Tibial nerve (tissue), 4 donors: ENCODE measurements at regions not wholly inside any gene's neighbourhood (a gene's known extent, or its start where the extent isn't known, plus 50 kb on each side); places are given as distances from the start of the nearest gene placed in this dataset.

Source experiments
- DNase-seq, 2 donors: peaks; one replicate each; pipeline ENCODE4 v3.0.0-alpha.2; 2019; ENCODE audit warnings: low spot score in 2 of 2
- H3K27ac ChIP-seq, 4 donors: fragments of 200-600 bp; sonication (generic) in 3 of 4; one replicate each; pipeline ENCODE4 v1.5.1; 2017 to 2019; ENCODE audit warnings: mild to moderate bottlenecking in 1 of 4
- H3K27me3 ChIP-seq, 2 donors: fragments of 200-600 bp; sonication (generic) in 1 of 2; one replicate each; pipeline versions ENCODE4 v1.5.1 to v1.6.0; 2017 to 2019
- H3K36me3 ChIP-seq, 3 donors: fragments of 200-600 bp; sonication (generic); one replicate each; pipeline ENCODE4 v1.5.1; 2018 to 2019
- H3K4me1 ChIP-seq, 4 donors: fragments of 200-600 bp; sonication (generic) in 3 of 4; one replicate each; pipeline ENCODE4 v1.5.1; 2017 to 2019
- H3K4me3 ChIP-seq, 4 donors: fragments of 200-600 bp; sonication (generic) in 3 of 4; one replicate each; pipeline ENCODE4 v1.5.1; 2017 to 2019; ENCODE audit warnings: mild to moderate bottlenecking in 1 of 4, moderate library complexity in 1 of 4
- H3K9me3 ChIP-seq, 4 donors: fragments of 200-600 bp; sonication (generic) in 3 of 4; one replicate each; pipeline ENCODE4 v1.5.1; 2017 to 2019
- EP300 ChIP-seq, 2 donors: sonication (generic); formaldehyde crosslinking; IDR thresholded peaks; one replicate each; pipeline ENCODE4 v1.6.1; 2017; ENCODE audit warnings: antibody characterized with exemption in 2 of 2, mild to moderate bottlenecking in 1 of 2
- POLR2A ChIP-seq, 2 donors: fragments of 450-650 bp; IDR thresholded peaks; one replicate each; pipeline ENCODE4 v1.6.1; 2017; ENCODE audit warnings: antibody characterized with exemption in 2 of 2, mild to moderate bottlenecking in 2 of 2, moderate library complexity in 2 of 2
- WGBS, 2 donors: methylation state at CpG; one replicate each; pipeline ENCODE4 v1.1.5; 2018; 5-methylcytosine and 5-hydroxymethylcytosine counted together
- TF ChIP-seq, protein P1 (sequence below), 5 experiments: fragments of 200-600 bp in 3 of 5; fragments of 450-650 bp in 2 of 5; sonication (generic) in 3 of 5; IDR thresholded peaks; one replicate each; pipeline ENCODE4 v1.5.1; 2016 to 2019; ENCODE audit warnings: antibody characterized with exemption in 5 of 5, mild to moderate bottlenecking in 3 of 5, moderate library complexity in 2 of 5

DNA sequence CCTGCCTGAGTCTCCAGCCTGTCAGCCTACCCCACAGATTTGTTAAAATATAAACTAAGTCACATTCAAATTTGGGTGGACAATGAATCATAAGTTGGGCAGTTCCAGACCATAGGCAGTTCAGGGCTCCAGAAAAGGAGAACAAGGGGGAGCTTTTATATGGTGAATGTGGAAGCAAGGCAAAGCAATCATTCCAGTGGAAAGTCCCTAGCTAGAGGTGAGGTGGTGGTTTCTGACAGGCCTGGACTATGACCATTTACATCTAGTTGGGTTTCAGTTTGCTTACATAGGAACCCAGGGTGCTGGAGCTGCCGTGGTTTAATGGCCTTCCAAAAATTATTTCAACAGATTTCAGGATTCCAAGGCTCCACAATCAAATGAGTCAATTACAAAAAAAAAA, 207.3 kb downstream of the AEBP2 start:
- no peak overlapping the region for H3K27ac ChIP-seq

DNA sequence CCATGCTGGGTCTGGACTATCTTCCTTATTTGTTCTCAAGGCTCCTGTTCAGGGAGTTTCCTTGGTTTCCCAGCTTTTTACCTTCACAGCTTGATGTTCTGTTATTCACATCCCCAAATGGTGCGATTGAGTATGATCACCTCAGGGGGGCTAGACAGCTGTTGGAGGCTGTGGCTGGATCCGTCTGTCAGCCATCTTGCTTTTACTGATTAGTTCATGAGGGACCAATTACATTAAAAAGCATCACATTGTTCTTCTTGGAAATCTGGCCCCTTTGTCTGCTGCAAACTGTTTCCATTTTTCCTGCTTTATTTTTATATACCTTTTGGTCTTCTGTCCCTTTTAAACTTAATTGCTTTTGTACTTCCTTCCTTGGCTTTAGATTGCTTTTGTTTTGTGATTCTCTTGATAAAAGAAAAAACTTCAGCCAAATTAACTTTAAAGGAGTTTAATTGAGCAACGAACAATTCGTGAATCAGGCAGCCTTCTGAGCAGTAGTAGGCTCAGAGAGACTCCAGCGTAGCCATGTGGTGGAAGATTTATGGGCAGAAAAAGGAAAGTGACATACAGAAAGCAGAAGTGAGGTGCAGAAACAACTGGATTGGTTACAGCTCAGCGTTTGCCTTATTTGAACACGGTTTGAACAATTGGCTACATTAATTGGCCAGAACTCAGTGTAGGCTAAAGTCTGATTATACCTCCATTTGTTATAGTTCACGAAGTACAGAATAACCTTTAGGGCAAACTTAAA, 208.7 kb downstream of the AEBP2 start:
- no peaks in the 10 kb centered on the region for H3K27me3 ChIP-seq
- H3K9me3 ChIP-seq = peaks cover 0 to 9% (median 0%) of the 10 kb centered on the region in 4 donors
- H3K4me3 ChIP-seq = no peak overlapping the region
- DNase-seq = no peak
- no peaks in the 10 kb centered on the region for H3K36me3 ChIP-seq
- peaks cover 0 to 8% (median 2%) of the 10 kb centered on the region in 4 donors for H3K4me1 ChIP-seq
- TF ChIP-seq EP300 (IDR thresholded peaks at IDR 0.05) (no peak), POLR2A (IDR thresholded peaks at IDR 0.05) (no peak)
- TF ChIP-seq, protein P1, sequence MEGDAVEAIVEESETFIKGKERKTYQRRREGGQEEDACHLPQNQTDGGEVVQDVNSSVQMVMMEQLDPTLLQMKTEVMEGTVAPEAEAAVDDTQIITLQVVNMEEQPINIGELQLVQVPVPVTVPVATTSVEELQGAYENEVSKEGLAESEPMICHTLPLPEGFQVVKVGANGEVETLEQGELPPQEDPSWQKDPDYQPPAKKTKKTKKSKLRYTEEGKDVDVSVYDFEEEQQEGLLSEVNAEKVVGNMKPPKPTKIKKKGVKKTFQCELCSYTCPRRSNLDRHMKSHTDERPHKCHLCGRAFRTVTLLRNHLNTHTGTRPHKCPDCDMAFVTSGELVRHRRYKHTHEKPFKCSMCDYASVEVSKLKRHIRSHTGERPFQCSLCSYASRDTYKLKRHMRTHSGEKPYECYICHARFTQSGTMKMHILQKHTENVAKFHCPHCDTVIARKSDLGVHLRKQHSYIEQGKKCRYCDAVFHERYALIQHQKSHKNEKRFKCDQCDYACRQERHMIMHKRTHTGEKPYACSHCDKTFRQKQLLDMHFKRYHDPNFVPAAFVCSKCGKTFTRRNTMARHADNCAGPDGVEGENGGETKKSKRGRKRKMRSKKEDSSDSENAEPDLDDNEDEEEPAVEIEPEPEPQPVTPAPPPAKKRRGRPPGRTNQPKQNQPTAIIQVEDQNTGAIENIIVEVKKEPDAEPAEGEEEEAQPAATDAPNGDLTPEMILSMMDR (IDR thresholded peaks at IDR 0.05) = no peak
- no peak overlapping the region for H3K27ac ChIP-seq
- WGBS, 2 donors = 58 to 59% methylated on average over 8 of the region's 8 CpGs

More for the DNA sequence above, 207.3 kb downstream of the AEBP2 start:
- WGBS, 2 donors = 48 to 65% methylated on average over 1 of the region's 1 CpG
- TF ChIP-seq, protein P1 (IDR thresholded peaks at IDR 0.05) = no peak
- TF ChIP-seq EP300 (IDR thresholded peaks at IDR 0.05) (no peak), POLR2A (IDR thresholded peaks at IDR 0.05) (no peak)
- Histone ChIP-seq H3K4me1 (peaks cover 0 to 10% (median 2%) of the 10 kb centered on the region in 4 donors), H3K36me3 (no peaks in the 10 kb centered on the region), H3K9me3 (peaks cover 0 to 9% (median 0%) of the 10 kb centered on the region in 4 donors), H3K4me3 (no peak overlapping the region), H3K27me3 (no peaks in the 10 kb centered on the region)
- no peak for DNase-seq

DNA sequence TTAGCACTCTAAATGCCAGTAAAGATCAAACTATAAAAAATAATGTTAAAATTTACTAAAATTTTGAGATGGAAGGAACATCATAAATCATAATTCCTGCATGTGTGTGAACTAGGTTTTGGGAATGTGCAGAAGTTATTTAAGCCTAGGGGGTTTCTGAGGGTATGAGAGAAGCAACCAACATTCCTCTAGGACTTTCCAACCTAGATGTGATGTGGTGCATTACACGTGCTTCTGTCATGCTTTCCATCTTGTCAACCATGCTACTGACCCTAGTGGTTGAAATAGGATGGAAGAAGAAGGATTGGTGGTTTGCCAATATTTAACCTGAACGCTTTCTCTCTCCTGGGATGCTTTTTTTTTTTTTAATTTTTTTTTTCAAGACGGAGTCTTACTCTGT, 209.3 kb downstream of the AEBP2 start:
- Histone ChIP-seq H3K4me1 (peaks cover 0 to 3% (median 1%) of the 10 kb centered on the region in 4 donors), H3K36me3 (no peaks in the 10 kb centered on the region), H3K27ac (no peak overlapping the region), H3K4me3 (no peak overlapping the region), H3K27me3 (no peaks in the 10 kb centered on the region), H3K9me3 (peaks cover 0 to 9% (median 0%) of the 10 kb centered on the region in 4 donors)
- 77 to 90% methylated on average over 3 of the region's 3 CpGs for WGBS, 2 donors
- DNase-seq = no peak
- TF ChIP-seq POLR2A (IDR thresholded peaks at IDR 0.05) (no peak), EP300 (IDR thresholded peaks at IDR 0.05) (no peak)
- TF ChIP-seq, protein P1 (IDR thresholded peaks at IDR 0.05) = no peak

DNA sequence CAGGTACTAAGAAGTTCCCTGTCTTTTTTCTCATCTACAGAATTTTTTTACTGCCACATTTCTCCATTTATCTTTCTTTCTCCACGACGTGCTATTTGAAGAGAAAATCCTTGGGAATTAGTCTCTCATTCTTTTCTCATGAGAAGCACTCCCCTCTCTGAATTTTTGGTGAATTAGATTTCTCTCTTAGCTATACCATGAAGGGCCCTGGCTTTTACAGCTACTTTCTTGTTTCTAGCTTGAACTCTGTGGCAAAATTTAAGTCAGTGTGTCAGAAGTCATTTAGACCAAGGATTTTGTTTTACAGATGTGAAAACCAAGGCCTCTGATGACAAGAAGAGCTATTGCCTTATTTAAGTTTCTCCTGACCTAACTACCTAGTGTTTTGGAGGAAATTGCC, 213.1 kb downstream of the AEBP2 start:
- Histone ChIP-seq H3K9me3 (no peaks in the 10 kb centered on the region), H3K4me3 (no peak overlapping the region), H3K27ac (no peak overlapping the region), H3K36me3 (no peaks in the 10 kb centered on the region), H3K27me3 (no peaks in the 10 kb centered on the region), H3K4me1 (no peaks in the 10 kb centered on the region)
- WGBS, 2 donors = 22 to 53% methylated on average over 2 of the region's 2 CpGs
- TF ChIP-seq, protein P1 (IDR thresholded peaks at IDR 0.05) = no peak
- no peak for TF ChIP-seq POLR2A (IDR thresholded peaks at IDR 0.05)
- no peak for TF ChIP-seq EP300 (IDR thresholded peaks at IDR 0.05)
- no peak for DNase-seq

DNA sequence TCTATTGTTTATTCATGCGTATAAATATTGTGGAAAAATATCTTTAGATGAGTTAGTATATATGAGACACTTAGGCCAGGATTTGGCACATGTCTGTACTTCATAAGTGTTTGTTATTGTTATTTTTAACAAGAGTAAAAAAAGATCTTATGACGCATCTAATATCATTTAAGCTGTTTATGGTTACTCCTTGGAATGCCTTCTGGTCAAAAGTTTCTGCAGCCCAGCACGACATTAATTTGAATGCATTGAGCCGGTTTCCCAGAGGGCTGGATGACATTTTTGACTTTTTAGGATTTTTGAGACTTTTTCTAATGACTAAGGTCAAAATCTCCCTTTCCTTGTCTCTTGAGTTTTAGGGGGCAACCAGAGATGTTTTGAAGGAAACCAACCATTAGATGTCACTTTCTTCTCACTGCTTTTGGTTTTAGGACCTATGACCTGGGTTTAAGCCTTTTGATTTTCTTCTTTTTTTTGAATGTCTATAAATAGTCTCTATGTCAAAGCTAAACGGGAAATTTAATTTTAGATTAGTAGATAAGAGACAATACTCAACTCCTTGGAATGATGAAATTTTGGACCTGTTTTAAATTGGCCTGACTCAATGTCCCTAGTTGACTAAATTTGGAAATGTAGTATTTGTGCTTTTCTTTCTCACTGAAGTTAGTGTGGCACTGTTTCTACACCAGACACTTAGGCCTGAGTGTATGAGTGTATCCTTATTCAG, 215.5 kb downstream of the AEBP2 start:
- DNase-seq = no peak
- no peak overlapping the region for H3K4me3 ChIP-seq
- H3K27ac ChIP-seq = peak overlapping the region in 2 of 4 donors; percentile 23 to 66
- TF ChIP-seq POLR2A (IDR thresholded peaks at IDR 0.05) (no peak), EP300 (IDR thresholded peaks at IDR 0.05) (no peak)
- TF ChIP-seq, protein P1 (IDR thresholded peaks at IDR 0.05) = no peak
- WGBS, 2 donors = 45 to 57% methylated on average over 5 of the region's 5 CpGs
- no peaks in the 10 kb centered on the region for H3K27me3 ChIP-seq
- H3K4me1 ChIP-seq = no peaks in the 10 kb centered on the region
- H3K9me3 ChIP-seq = no peaks in the 10 kb centered on the region
- H3K36me3 ChIP-seq = no peaks in the 10 kb centered on the region
